Stomach (tissue), 8 donors: ENCODE measurements at regions not wholly inside any gene's neighbourhood (a gene's known extent, or its start where the extent isn't known, plus 50 kb on each side); places are given as distances from the start of the nearest gene placed in this dataset.

Source experiments
- DNase-seq, 2 donors: peaks; one replicate each; pipeline versions ENCODE4 v3.0.0 to v3.0.0-alpha.2; 2013 to 2019
- H3K27ac ChIP-seq, 5 donors: fragments of 200-600 bp in 4 of 5; sonication (generic) in 4 of 5; one replicate each; pipeline ENCODE4 v1.5.1; 2013 to 2019; ENCODE audit warnings: mild to moderate bottlenecking in 1 of 5, moderate library complexity in 1 of 5
- H3K27me3 ChIP-seq, 3 donors: fragments of 200-600 bp; sonication (generic); one replicate each; pipeline ENCODE4 v1.5.1; 2017 to 2019; ENCODE audit warnings: mixed run types in 1 of 3
- H3K36me3 ChIP-seq, 4 donors: fragments of 200-600 bp; sonication (generic); 1 replicate in 3 of 4; 2 replicates in 1 of 4; pipeline ENCODE4 v1.5.1; 2016 to 2019
- H3K4me1 ChIP-seq, 4 donors: fragments of 200-600 bp; sonication (generic); one replicate each; pipeline ENCODE4 v1.5.1; 2016 to 2019
- H3K4me3 ChIP-seq, 4 donors: fragments of 200-600 bp; sonication (generic) in 3 of 4; one replicate each; pipeline ENCODE4 v1.5.1; 2016 to 2019; ENCODE audit warnings: mild to moderate bottlenecking in 1 of 4
- H3K9me3 ChIP-seq, 4 donors: fragments of 200-600 bp; sonication (generic); one replicate each; pipeline ENCODE4 v1.5.1; 2016 to 2019
- CTCF ChIP-seq, 7 experiments: fragments of 450-650 bp in 4 of 7; fragments of 200-600 bp in 3 of 7; sonication (generic) in 3 of 7; IDR thresholded peaks; one replicate each; pipeline ENCODE4 v1.5.1; 2016 to 2019; ENCODE audit warnings: antibody characterized with exemption in 7 of 7, control low read depth in 2 of 7, mild to moderate bottlenecking in 1 of 7
- EP300 ChIP-seq: sonication (generic); formaldehyde crosslinking; IDR thresholded peaks from one replicate; pipeline ENCODE4 v1.6.1; 2017; ENCODE audit warnings: antibody characterized with exemption
- POLR2A ChIP-seq, 4 donors: fragments of 450-650 bp; IDR thresholded peaks; one replicate each; pipeline ENCODE4 v1.6.1; 2016; ENCODE audit warnings: antibody characterized with exemption in 4 of 4, control low read depth in 2 of 4, mild to moderate bottlenecking in 1 of 4, moderate library complexity in 1 of 4
- POLR2AphosphoS5 ChIP-seq, 3 donors: sonication (generic); formaldehyde crosslinking; IDR thresholded peaks; one replicate each; pipeline ENCODE4 v1.6.1; 2016; ENCODE audit warnings: antibody characterized with exemption in 3 of 3
- WGBS, 5 donors: extraction: QIAGEN DNeasy Blood & Tissue Kit in 3 of 5; methylation state at CpG; one replicate each; pipeline versions ENCODE4 v1.1.5 to v1.1.7; 2013 to 2018; 5-methylcytosine and 5-hydroxymethylcytosine counted together
- intact Hi-C: fragments of 100-400 bp; cut with DNase I; formaldehyde crosslinking; loops from one replicate; pipeline ENCODE4 v1.15.1; 2023; ENCODE audit warnings: low total_unique reads
- donor health status: healthy with polysubstance abuse.
- donor health status: Bipolar disorder and iron deficiency.
- donor health status: healthy.

- H3K27me3 ChIP-seq: no peaks in the 10 kb centered on the region
- no peaks in the 10 kb centered on the region for H3K9me3 ChIP-seq
- no peak for DNase-seq
- no peak overlapping the region for H3K4me3 ChIP-seq
- TF ChIP-seq POLR2AphosphoS5 (IDR thresholded peaks at IDR 0.05): no peak
- TF ChIP-seq POLR2A (IDR thresholded peaks at IDR 0.05): no peak
- TF ChIP-seq EP300: no peak
- no peak for TF ChIP-seq CTCF (IDR thresholded peaks at IDR 0.05)
- no peaks in the 10 kb centered on the region for H3K4me1 ChIP-seq
- H3K27ac ChIP-seq: no peak overlapping the region
- 53 to 84% (median 68%) methylated on average over 2 of the region's 2 CpGs for WGBS, 5 donors
- no peaks in the 10 kb centered on the region for H3K36me3 ChIP-seq
- intact Hi-C loops: no loop called here
Observed at GRCh38 chr6:105936972-105937371, 149.2 kb upstream of the PRDM1 start.

GRCh38 chr6:105935416-105935815, 150.7 kb upstream of the PRDM1 start:
- H3K27me3 ChIP-seq: no peaks in the 10 kb centered on the region
- H3K4me1 ChIP-seq: no peaks in the 10 kb centered on the region
- intact Hi-C loops: no loop called here
- H3K36me3 ChIP-seq: no peaks in the 10 kb centered on the region
- no peak overlapping the region for H3K4me3 ChIP-seq
- no peak for DNase-seq
- no peaks in the 10 kb centered on the region for H3K9me3 ChIP-seq
- WGBS, 5 donors: 69 to 79% (median 70%) methylated on average over 4 of the region's 4 CpGs
- no peak for TF ChIP-seq POLR2A (IDR thresholded peaks at IDR 0.05)
- TF ChIP-seq CTCF (IDR thresholded peaks at IDR 0.05): no peak
- no peak for TF ChIP-seq POLR2AphosphoS5 (IDR thresholded peaks at IDR 0.05)
- TF ChIP-seq EP300: no peak
- H3K27ac ChIP-seq: no peak overlapping the region

- no peak for DNase-seq
- Histone ChIP-seq H3K36me3 (no peaks in the 10 kb centered on the region), H3K4me1 (no peaks in the 10 kb centered on the region), H3K27me3 (no peaks in the 10 kb centered on the region), H3K27ac (no peak overlapping the region), H3K9me3 (no peaks in the 10 kb centered on the region), H3K4me3 (no peak overlapping the region)
- 81 to 91% (median 87%) methylated on average over 5 of the region's 5 CpGs for WGBS, 5 donors
- intact Hi-C loops: no loop called here
- no peak for TF ChIP-seq CTCF (IDR thresholded peaks at IDR 0.05)
- TF ChIP-seq EP300: no peak
- TF ChIP-seq POLR2AphosphoS5 (IDR thresholded peaks at IDR 0.05): no peak
- no peak for TF ChIP-seq POLR2A (IDR thresholded peaks at IDR 0.05)
Observed at GRCh38 chr6:105934708-105935107, 151.4 kb upstream of the PRDM1 start.

GRCh38 chr6:105932440-105932839, 153.7 kb upstream of the PRDM1 start:
- Histone ChIP-seq H3K36me3 (no peaks in the 10 kb centered on the region), H3K4me1 (no peaks in the 10 kb centered on the region), H3K27me3 (no peaks in the 10 kb centered on the region), H3K9me3 (no peaks in the 10 kb centered on the region), H3K4me3 (no peak overlapping the region), H3K27ac (no peak overlapping the region)
- intact Hi-C loops: no loop called here
- DNase-seq: no peak
- WGBS, 5 donors: 55 to 84% (median 64%) methylated on average over 2 of the region's 2 CpGs
- TF ChIP-seq CTCF (IDR thresholded peaks at IDR 0.05) (no peak), POLR2AphosphoS5 (IDR thresholded peaks at IDR 0.05) (no peak), POLR2A (IDR thresholded peaks at IDR 0.05) (no peak), EP300 (no peak)

GRCh38 chr6:105929626-105930025, 156.5 kb upstream of the PRDM1 start:
- Histone ChIP-seq H3K4me1 (no peaks in the 10 kb centered on the region), H3K9me3 (no peaks in the 10 kb centered on the region), H3K27me3 (no peaks in the 10 kb centered on the region), H3K4me3 (no peak overlapping the region), H3K36me3 (no peaks in the 10 kb centered on the region), H3K27ac (no peak overlapping the region)
- no peak for DNase-seq
- intact Hi-C loops: no loop called here
- TF ChIP-seq CTCF (IDR thresholded peaks at IDR 0.05) (no peak), EP300 (no peak), POLR2AphosphoS5 (IDR thresholded peaks at IDR 0.05) (no peak), POLR2A (IDR thresholded peaks at IDR 0.05) (no peak)
- 75 to 92% (median 89%) methylated on average over 1 of the region's 1 CpG for WGBS, 5 donors
